ENCODE measurements at regions not wholly inside any gene's neighbourhood (a gene's known extent, or its start where the extent isn't known, plus 50 kb on each side); places are given as distances from the start of the nearest gene placed in this dataset.

DNA sequence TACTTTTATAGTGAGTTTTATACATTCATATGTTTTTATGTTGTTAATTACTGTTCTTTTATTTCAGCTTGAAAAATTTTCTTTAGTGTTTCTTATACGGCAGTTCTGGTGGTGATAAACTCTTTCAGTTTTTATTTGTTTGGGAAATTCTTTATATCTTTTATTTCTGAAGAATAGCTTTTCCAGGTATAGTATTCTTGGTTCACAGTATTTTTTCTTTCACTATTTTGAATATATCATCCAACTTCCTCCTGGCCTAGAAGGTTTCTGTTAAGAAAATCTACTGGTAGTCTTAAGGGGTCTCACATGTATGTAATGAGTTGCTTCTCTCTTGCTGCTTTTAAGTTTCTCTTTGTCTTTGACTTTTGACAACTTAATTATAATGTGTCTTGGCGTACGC lies 79.4 kb downstream of the NXNL2 start:
- TF ChIP-seq, protein P1, sequence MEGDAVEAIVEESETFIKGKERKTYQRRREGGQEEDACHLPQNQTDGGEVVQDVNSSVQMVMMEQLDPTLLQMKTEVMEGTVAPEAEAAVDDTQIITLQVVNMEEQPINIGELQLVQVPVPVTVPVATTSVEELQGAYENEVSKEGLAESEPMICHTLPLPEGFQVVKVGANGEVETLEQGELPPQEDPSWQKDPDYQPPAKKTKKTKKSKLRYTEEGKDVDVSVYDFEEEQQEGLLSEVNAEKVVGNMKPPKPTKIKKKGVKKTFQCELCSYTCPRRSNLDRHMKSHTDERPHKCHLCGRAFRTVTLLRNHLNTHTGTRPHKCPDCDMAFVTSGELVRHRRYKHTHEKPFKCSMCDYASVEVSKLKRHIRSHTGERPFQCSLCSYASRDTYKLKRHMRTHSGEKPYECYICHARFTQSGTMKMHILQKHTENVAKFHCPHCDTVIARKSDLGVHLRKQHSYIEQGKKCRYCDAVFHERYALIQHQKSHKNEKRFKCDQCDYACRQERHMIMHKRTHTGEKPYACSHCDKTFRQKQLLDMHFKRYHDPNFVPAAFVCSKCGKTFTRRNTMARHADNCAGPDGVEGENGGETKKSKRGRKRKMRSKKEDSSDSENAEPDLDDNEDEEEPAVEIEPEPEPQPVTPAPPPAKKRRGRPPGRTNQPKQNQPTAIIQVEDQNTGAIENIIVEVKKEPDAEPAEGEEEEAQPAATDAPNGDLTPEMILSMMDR (IDR thresholded peaks at IDR 0.05; ENCODE audit: low read depth, low read length, missing input control): no peak
- TF ChIP-seq EGR1 (IDR thresholded peaks at IDR 0.05; ENCODE audit: low read depth in 2 of 2): no peak
- TF ChIP-seq, protein P2, sequence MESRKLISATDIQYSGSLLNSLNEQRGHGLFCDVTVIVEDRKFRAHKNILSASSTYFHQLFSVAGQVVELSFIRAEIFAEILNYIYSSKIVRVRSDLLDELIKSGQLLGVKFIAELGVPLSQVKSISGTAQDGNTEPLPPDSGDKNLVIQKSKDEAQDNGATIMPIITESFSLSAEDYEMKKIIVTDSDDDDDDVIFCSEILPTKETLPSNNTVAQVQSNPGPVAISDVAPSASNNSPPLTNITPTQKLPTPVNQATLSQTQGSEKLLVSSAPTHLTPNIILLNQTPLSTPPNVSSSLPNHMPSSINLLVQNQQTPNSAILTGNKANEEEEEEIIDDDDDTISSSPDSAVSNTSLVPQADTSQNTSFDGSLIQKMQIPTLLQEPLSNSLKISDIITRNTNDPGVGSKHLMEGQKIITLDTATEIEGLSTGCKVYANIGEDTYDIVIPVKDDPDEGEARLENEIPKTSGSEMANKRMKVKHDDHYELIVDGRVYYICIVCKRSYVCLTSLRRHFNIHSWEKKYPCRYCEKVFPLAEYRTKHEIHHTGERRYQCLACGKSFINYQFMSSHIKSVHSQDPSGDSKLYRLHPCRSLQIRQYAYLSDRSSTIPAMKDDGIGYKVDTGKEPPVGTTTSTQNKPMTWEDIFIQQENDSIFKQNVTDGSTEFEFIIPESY (IDR thresholded peaks at IDR 0.05): no peak
- TF ChIP-seq YY1 (IDR thresholded peaks at IDR 0.05): no peak
- TF ChIP-seq, protein P3, sequence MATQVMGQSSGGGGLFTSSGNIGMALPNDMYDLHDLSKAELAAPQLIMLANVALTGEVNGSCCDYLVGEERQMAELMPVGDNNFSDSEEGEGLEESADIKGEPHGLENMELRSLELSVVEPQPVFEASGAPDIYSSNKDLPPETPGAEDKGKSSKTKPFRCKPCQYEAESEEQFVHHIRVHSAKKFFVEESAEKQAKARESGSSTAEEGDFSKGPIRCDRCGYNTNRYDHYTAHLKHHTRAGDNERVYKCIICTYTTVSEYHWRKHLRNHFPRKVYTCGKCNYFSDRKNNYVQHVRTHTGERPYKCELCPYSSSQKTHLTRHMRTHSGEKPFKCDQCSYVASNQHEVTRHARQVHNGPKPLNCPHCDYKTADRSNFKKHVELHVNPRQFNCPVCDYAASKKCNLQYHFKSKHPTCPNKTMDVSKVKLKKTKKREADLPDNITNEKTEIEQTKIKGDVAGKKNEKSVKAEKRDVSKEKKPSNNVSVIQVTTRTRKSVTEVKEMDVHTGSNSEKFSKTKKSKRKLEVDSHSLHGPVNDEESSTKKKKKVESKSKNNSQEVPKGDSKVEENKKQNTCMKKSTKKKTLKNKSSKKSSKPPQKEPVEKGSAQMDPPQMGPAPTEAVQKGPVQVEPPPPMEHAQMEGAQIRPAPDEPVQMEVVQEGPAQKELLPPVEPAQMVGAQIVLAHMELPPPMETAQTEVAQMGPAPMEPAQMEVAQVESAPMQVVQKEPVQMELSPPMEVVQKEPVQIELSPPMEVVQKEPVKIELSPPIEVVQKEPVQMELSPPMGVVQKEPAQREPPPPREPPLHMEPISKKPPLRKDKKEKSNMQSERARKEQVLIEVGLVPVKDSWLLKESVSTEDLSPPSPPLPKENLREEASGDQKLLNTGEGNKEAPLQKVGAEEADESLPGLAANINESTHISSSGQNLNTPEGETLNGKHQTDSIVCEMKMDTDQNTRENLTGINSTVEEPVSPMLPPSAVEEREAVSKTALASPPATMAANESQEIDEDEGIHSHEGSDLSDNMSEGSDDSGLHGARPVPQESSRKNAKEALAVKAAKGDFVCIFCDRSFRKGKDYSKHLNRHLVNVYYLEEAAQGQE (IDR thresholded peaks at IDR 0.05): no peak

All from liver (tissue), 3 donors.